SH-SY5Y (cell line): ENCODE measurements at regions not wholly inside any gene's neighbourhood (a gene's known extent, or its start where the extent isn't known, plus 50 kb on each side); places are given as distances from the start of the nearest gene placed in this dataset.

ENCODE experiments used
- GATA2 ChIP-seq: IDR thresholded peaks from 2 replicates; pipeline ENCODE4 v1.6.1; 2011; ENCODE audit warnings: mild to moderate bottlenecking, low read depth, low read length
- GATA3 ChIP-seq: IDR thresholded peaks from 2 replicates; pipeline ENCODE4 v1.6.1; 2011; ENCODE audit warnings: low read depth, mild to moderate bottlenecking, low read length, moderate library complexity

GRCh38 chr5:145660897-145661640 lies 174.1 kb downstream of the PRELID2 start:
- TF ChIP-seq GATA2 (no peak), GATA3 (no peak)
